ENCODE measurements at regions not wholly inside any gene's neighbourhood (a gene's known extent, or its start where the extent isn't known, plus 50 kb on each side); places are given as distances from the start of the nearest gene placed in this dataset.

DNA sequence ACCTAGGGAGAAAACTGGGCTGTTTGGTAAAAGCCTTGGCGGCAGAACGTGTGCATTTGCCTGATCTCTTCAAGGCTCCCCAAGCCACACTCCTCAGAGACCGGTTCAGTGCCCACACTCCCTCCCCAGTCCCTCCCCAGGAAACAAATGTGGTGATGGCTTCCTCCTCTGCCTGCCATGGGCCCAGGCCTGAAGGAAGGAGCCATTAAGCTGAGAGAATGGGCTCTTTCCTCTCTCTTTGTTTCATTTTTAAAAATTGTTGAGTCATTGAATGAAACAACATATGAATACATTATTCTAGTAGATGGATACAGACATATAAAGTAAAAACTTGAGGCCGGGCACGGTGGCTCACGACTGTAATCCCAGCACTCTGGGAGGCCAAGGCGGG, 50.6 kb upstream of the YWHAQ start:
- DNase-seq = no peak

DNA sequence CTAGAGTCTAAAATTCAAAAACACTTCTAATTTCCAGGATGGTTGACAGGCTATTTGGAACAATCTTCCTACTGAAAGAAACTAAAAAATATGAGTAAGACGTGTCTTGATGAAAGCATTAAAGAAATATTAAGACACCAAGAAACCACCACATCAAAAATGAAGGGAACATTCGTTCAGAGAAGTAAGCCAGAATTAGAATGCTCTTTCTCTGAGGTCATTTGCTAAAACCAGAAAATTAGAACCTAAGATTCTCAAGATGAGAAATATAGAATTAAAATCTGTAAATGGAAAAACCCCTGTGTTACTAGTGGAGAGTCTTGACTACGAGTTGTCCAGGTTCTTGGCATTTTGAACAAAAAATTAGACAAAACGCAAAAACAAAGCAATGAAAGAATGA, 54.8 kb upstream of the YWHAQ start:
- no peak for DNase-seq

DNA sequence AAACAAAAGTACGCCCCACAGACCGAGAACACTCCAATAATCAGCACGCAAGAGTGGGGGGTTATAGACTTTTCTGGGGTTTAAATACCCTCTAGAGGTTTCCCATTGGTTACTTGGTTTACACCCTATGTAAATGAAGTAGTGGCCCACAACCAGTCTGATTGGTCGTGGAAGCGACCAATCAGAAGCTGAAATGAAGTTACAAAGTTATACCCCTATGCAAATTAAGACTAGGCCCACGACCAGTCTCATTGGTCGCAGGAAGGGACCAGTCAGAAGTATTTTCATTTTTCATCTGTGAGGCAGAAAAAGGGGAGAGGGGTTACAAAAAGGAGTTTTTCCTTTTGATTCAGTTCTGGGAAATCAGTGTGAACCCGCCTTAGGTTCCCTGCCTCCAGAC, 55.3 kb upstream of the YWHAQ start:
- DNase-seq = no peak

DNA sequence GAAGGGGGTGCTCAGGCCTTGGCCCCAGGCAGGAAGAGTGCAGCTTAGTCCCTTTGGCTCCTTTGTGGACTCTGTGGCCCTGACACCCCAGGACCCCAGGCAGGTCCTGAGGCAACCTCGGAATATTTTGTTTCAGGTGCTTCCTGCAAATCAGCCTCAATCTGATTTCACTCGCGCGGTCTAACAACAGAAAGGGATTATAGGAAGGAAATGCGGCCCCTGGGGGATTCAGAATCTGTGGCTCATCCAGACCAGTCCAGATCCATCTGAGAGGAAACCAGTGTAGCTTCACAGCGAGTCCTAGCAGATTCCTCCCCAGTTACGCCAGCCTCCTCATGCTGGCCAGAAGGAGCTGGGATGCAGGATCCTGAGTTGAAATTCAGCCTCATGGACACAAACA, 59.5 kb upstream of the YWHAQ start:
- no peak for DNase-seq

DNA sequence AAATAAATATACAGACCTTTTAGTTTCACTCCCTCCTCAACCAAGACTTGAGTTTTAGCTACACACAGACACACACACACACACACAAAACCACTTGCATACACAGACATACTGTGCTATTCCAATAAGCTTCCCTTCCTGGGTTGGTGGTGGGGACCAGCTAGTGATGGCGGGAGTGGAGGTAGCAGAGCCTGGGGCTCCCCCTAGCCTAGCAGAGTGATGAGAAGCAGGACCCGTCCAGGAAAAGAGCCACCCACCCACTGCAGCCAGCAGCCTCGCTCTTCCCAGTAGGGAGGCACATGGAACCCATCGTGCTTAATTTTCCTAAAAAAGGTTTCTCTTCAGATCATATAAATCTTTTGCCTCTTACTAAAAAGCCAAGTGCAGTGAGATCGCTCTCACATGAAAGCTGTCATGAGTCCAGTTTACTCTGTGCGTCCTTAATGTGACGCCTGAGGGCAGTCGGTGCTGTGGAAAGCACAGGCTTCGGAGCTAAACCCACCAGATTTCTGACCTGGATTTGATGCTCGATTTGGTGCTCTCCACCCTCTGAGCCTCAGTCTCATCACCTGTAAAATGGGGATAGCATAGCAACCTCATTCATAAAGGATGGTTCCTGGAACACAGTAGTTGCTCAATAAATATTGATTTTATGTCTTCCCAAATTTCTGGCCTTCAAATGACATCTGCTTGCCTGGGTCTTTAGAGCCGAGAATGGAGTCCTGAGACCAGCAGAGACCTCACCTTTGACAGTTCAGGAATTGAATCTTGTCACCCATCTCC, 60.1 kb upstream of the YWHAQ start:
- no peak for DNase-seq

DNA sequence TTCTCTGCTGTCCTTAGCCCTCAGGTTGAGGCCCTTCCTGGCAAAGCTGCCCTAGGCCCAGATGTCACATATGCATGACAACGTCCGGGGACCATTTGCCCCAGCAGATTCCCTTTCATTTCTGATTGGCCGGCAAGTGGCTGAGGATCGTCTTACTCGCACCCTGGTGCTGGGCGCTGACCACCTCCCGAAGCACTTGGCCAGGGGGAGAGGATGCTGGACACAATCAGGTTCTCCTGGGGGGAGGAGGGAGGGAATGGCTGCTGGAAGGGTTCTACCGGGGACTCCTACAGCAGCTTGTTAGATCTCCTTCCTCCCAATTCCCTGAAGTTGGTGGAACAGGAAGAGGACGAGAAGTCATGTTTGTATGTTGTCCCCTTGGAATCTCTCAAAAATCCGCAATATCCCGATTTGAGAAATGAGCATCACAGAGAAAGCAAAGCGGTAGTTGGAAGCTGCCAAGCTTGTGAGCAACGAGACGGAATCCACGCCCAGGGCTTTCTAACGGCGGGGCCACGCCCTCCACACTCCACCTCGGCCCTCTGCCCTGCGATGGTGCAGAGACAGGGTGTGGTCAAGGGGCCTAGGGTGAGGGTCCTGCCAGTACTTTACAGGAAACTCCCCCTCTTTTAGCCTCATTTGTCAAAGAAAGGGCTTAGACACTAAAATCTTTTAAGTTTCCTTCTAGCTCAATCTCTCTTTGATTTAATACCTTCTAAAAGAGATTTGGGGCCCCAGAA, 61.8 kb upstream of the YWHAQ start:
- no peak for DNase-seq

DNA sequence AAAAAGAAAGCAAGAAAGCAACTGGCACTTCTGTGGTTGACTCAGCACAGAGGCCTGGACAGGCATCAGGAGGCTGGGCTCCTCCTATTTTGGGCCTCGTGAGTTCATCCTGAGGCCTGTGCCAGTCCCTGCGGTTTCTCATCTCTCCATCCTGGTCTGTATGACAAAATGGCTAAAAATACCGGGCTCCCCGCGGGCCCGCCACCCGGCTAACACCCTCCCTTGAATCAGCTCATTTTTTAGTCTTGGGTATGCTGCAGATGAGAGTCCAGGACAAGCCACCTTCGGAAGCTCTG, 62.3 kb upstream of the YWHAQ start:
- no peak for DNase-seq

DNA sequence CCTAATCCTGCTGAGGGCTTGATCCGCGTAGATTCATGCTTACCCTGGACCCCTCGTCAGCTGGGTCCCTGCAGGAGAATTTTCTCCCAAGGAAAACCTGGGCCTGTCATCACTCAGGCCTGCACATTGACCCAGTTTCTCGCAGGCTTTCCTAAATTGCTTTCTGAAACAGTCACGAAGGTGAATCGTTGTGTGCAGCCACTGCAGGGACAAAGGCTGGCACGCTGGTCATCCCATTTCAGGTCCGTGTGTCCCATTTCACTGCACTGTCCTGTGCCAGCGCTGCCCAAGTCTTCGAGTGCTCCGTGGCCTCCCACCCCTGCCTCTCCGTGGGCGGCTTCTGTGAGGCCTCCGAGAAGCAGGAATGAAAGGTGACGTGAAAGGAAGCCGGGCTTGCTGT, 62.8 kb upstream of the YWHAQ start:
- DNase-seq = no peak

DNA sequence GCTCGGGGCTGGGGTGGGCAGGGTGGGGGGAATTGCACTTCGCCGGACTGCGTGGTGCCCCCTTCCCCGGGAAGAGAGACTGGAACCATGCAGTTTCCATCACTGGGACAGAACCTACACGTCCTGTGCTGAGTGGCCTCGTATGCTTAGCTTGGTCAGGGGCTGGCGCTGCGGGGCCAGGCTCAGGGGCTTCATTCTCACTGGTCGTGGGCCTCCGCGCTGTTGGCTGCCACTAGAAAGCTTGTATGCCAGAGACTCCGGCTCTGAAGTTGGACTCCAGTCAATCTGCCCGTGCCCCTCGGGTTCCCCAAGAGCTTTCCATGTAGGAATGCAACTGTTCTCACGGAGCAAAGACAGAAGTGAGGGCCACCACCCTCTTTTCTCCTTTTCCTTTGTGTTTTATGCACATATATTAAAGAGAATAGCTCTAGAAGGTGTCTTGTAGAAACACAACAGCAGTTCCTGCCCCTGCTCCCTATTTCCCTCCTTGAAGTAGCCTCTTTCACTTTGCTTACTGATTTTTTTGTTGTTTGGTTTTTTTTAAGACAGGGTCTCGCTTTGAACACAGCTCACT, 64.0 kb upstream of the YWHAQ start:
- no peak for DNase-seq

DNA sequence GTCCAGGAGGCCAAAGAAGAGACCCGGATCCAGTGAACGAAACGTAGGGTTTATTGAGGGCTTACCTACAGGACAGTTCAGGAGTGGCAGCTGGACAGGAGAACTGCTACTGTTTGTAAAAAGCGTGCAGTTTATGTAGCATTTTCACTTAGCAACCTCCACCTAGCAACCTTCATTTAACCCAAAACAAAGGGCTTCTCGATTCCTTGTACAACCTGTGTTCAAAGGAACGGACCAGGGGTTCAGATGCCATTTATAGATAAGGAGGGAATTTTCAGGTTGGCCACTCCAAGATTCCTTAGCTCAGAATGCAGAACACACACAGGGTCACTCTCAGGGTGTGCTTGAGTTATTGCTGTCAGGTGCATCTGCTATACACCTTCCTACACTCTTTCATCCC, 65.1 kb upstream of the YWHAQ start:
- DNase-seq = no peak

DNA sequence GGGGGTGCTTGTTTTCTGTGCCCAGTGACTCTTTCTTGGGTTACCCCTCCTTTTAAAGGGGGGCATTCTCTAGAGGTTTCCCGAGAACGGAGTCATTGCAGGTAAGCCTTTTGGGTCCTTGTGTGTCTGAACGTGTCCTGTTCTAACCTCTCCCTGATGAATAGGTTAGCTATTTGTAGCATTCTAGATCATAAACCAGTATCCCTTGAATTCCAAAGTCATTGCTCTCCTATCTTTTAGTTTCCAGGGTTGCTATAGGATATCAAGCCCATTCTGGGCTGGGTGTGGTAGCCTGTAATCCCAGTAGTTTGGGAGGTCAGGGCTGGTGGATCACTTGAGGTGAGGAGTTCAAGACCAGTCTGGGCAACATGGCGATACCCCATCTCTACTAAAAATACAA, 65.9 kb upstream of the YWHAQ start:
- no peak for DNase-seq

DNA sequence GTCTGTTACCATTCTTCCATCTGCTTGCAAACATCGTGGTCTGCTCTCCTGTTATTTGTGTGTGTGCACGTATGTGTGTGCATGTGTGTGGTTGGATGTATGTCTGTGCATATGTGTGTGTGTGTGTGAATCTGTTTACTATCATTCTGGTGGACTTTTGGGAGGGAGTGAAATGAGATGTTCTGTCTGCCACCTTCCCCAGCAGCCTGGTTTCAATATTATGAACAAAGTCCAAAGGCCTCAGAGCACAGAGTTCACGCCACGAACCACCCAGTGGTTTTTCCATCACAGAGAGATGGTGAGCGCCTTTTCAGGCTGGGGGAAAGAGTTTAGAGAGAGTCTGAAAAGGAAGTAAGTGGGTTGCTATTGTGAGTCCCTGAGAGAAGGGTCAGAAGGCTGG, 67.1 kb upstream of the YWHAQ start:
- no peak for DNase-seq

DNA sequence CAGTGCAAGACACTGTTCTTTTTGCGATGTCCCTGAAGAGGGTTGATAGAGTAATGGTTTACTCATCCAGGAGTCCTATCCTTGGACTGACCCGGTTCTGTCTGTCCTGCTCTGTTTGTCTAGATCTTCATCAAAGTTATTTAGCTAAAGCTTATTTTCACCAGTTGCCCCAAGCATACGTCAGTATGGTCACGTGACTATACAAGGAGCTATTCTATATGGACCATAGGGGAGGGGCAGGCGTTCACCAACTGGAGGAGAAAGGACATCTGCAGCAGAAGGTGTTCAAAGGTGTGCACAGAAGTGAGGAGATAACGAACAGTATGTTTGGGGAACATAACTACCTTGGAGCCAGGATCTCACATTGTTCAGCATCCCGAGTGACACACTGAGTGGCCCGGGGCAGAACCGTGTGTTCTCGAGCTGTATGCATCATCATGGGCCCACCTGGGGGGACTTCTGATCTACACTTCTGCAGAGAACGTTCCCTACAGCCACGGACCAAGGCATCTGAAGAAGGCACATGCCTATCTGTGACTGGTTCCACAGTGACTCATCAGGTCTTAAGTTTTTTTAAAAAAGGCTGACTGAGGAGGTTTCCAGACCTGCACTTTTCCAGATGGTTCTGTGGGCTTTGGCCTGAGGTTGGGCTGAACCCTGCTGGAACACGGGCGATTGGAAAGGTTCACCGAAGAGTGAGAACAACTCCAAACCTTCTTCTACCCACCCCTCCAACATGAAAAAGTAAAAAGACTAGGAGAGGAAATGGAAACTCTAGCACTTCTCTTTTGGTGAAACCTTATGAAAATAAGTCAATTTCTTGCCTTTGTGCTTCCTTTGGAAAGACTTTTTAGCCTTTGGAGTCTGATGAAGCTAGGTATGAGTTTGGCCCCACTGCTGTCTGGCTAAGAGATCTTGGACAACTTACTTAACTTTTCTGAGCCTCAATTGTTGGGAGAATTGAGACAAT, 68.6 kb upstream of the YWHAQ start:
- DNase-seq = peak; percentile 40

DNA sequence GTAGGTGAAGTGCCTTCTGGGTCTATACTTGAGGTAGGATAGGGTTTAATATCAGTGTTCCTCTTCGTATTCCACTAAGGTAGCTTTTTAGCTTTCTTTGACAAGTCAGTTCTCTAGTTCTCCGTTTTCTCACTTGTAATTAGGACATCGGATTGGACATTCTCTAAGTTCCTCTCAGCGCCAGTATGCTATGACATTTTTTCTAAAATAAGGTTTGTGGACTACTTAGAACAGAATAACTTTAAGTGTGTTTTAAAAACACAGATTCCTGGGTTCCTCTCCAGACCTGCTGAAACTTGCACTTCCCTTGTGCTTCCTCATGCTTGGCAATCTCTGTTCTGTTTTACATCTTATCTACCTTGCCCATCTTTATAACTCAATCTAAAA, 69.3 kb upstream of the YWHAQ start:
- DNase-seq = no peak

DNA sequence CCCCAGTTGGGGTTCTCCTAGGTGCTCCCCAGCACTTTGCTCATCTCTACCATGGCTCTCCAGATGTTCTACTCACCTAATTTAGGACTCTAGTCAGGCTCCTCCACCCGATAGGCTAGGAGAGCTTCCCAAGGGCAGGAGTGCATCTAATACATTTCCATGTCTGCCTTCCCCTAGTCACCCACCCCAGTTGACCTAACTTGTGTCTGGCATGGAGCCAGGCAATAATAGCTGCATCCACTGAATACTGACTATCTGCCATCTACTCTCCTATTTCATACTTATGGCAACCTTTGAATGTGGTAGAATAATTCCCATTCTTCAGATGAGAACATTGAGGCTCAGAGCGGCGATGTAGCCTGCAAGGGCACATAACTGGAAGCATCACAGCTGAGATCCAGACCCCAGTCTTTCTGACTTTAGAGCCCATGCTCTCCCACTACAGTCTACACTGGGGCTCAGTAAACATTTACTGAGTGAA, 71.8 kb upstream of the YWHAQ start:
- no peak for DNase-seq

DNA sequence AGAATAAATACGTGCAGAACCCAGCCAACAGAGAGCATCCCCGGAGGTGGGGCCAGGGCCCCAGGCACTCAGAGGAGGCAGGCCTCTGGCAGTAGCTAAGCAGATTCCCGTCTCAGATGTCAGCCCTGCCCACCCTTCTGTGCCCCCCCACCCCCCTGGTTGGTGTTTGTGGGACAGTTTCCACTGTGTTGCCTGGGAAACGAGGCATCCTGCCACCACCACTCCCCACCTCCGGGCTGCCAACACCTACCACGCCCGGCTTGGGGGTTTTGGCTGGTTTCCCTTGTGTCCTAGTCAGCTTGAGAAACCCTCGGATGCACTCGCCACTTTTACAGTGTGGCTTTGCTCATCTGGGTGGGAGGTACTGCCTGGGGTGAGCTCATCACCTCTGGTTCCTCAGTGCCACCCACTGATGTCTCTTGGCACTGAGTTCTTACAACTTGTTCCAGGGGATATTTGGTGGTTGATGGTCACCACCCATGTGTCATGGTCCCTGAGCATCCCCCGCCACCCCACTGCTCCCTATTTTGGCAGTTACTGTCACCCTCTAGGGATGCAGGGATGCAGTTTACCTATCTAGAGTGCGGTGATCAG, 72.4 kb upstream of the YWHAQ start:
- DNase-seq = peak; percentile 85

DNA sequence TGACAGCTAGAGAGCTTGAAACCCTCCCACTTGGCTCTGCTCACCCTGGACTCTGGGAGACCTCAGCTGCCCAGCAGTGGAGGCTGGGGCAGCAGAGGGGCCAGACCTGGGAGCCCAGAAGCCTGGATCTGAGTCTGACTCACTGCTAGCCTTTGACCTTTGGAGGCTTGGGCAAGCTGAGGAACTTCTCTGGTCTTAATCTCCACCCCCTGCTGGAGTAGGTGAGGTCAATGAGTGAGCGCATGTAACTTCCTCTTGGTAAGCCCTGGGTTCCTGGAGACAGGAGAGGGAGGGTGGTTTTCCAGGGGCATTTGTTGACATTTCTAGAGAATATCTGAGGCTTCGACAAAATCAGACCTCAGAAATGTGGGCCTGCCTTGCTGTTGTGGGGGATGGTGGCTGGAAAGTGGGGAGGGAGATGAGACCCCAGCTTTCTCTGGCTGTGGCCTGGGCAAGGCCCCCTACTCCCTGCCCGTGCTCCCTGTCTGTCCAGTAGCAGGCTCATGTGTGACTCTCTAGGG, 73.0 kb upstream of the YWHAQ start:
- peak; percentile 91 for DNase-seq

DNA sequence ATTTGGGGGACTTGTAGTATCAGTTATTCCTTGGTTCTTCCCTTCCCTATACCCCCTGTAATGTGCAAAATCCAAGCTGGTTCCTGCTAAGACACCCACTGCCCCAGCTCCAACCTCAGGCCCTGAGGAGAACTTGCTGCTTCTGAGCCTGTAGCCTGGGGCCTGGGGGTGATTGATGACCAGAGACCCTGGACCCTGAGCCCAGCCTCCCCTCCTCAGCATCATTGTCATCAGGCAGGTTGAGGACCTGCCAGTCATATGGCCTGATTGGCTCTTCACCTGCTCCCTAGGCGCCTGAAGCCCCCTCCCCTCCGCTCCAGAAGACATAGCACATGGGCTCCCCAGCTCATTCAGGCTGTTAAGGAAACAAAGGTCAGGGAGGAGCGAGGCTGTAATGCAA, 73.8 kb upstream of the YWHAQ start:
- DNase-seq = no peak

DNA sequence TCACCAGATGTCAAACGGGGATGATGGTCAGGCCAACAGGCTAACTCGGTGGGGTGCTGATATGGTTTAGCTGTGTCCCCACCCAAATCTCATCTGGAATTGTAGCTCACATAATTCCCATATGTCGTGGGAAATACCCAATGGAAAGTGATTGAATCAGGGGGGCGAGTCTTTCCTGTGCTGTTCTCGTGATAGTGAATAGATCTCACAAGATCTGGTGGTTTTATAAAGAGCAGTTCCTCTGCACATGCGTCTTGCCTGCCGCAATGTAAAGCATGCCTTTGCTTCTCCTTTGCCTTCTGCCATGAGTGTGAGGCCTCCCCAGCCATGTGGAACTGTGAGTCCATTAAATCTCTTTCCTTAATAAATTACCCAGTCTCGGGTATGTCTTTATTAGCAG, 74.4 kb upstream of the YWHAQ start:
- DNase-seq = no peak

DNA sequence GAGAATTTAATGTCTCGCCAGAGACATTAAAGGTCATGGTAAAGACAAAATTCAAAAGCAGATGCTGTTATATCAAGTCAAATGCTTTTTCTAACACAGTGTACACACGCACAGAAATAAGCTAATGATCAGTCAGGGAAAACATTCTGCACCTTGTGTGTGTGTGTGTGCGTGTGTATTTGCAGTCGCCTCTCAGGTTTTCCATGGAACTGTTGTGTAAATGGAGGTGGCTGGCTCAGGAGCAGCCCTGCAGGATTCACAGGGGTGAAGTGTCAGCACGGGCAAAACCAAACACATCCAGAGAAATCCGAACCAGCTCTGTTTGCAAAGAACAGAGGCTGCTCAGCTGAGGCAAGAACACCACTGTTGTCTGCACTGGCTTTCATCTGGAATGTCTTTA, 76.2 kb upstream of the YWHAQ start:
- no peak for DNase-seq

DNA sequence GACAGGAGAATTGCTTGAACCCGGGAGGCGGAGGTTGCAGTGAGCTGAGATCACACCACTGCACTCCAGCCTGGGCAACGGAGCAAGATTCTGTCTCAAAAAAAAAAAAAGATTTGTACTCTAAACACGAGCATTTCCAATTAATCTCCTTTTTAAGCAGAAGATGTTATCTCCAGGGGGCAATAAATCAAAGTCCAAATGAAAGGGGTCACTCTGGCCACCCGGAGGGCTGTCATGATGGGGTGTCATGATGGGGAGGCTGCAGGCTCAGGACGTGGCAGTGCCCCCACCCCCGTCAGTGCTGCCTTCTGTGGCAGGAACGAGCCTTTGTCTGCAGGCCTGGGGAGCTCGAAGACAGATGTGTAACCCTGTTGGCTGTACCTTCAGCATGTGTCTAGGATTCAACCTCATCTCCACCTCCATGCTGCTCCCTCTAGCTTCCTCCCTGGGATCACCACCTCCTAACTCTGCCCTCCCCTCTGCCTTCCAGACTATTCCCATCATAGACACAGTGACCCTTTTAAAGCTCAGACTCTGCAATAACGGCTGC, 76.9 kb upstream of the YWHAQ start:
- DNase-seq = no peak

Measured in kidney glomerular epithelial cell (primary cell).